ENCODE measurements at regions not wholly inside any gene's neighbourhood (a gene's known extent, or its start where the extent isn't known, plus 50 kb on each side); places are given as distances from the start of the nearest gene placed in this dataset.

DNA sequence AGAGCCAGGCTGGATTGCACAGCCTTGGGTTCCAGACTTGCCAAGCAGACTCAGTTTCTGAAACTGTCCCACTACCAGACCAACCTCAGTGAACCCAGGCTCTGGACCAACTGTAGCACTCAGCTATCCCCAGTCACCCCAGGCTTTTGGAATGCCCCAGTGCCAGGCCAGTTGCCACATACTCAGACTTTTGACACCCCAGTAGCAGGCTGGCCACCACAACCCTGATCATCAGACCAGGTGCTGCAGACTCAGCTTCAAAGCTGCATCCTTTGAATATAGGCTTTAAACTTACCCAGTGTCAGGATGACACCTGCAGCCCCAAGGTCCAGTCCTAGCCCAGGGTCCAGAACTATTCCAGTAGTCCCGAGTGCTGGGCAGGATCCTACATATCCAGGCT, 1389.9 kb downstream of the ARAP2 start:
- TF ChIP-seq POLR2A (IDR thresholded peaks at IDR 0.05) (no peak), POLR2AphosphoS5 (IDR thresholded peaks at IDR 0.05) (no peak)
- TF ChIP-seq, protein P1, sequence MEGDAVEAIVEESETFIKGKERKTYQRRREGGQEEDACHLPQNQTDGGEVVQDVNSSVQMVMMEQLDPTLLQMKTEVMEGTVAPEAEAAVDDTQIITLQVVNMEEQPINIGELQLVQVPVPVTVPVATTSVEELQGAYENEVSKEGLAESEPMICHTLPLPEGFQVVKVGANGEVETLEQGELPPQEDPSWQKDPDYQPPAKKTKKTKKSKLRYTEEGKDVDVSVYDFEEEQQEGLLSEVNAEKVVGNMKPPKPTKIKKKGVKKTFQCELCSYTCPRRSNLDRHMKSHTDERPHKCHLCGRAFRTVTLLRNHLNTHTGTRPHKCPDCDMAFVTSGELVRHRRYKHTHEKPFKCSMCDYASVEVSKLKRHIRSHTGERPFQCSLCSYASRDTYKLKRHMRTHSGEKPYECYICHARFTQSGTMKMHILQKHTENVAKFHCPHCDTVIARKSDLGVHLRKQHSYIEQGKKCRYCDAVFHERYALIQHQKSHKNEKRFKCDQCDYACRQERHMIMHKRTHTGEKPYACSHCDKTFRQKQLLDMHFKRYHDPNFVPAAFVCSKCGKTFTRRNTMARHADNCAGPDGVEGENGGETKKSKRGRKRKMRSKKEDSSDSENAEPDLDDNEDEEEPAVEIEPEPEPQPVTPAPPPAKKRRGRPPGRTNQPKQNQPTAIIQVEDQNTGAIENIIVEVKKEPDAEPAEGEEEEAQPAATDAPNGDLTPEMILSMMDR (IDR thresholded peaks at IDR 0.05) = no peak

All from stomach (tissue), 4 donors.